Fibroblast of pulmonary artery (primary cell): ENCODE measurements at regions not wholly inside any gene's neighbourhood (a gene's known extent, or its start where the extent isn't known, plus 50 kb on each side); places are given as distances from the start of the nearest gene placed in this dataset.

ENCODE experiments used
- DNase-seq: peaks from one replicate; pipeline ENCODE4 v3.0.0-alpha.2; 2010; ENCODE audit warnings: low read depth
- H3K4me3 ChIP-seq: replicated peaks from 2 replicates; pipeline ENCODE4 v1.5.1; 2011; ENCODE audit warnings: low read depth, mild to moderate bottlenecking, control low read depth, low read length, moderate library complexity
- CTCF ChIP-seq: IDR thresholded peaks from 2 replicates; pipeline ENCODE4 v1.5.1; 2011; ENCODE audit warnings: mild to moderate bottlenecking, control low read depth, low read length, inconsistent platforms; ENCODE audit errors: missing control alignments

- no peak for DNase-seq
- no peak overlapping the region for H3K4me3 ChIP-seq
- TF ChIP-seq CTCF, result no peak
Observed at GRCh38 chr14:25843481-25844470, 754.1 kb downstream of the NOVA1 start.

DNA sequence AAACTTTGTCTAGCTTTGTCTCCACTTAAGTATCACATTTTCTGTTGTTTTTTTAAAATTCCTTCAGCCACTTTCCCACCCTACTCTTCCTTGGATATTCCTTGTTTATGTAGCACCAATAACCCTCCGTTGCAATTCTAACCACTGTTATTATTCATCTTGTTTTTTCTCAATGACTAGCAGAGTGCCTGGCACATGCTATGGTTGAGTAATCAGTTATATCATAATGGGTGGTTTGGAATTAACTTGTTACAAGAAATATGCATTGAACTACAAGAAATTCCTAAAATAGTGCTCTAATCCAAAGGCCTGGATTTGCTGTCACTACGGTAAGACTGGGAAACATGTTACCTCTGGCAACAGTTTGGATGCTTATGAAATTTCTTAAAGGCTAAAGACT lies 756.6 kb downstream of the NOVA1 start:
- DNase-seq, result no peak
- no peak overlapping the region for H3K4me3 ChIP-seq
- TF ChIP-seq CTCF, result no peak

DNA sequence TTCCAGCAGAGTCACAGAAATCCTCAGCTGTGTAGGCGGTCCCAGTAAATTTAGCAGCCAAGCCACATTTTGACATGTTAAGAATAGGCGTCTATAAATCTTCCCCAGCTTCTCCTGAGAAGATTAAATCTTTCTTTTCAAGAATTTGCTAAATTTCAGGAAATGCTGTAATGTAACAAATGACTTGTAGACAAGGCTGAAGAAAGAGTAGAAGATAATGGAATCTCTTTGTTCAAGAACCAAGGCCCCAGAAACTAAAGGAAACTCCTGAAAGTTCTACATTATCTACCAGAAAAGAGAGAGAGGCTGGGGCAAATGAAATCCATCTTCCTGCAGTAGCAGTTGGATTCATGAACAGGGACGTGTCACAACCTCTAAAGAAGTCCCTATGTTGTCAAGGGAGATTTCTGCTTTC lies 760.3 kb downstream of the NOVA1 start:
- no peak overlapping the region for H3K4me3 ChIP-seq
- no peak for DNase-seq
- no peak for TF ChIP-seq CTCF

GRCh38 chr14:25836636-25837035 lies 761.2 kb downstream of the NOVA1 start:
- no peak for TF ChIP-seq CTCF
- H3K4me3 ChIP-seq, result no peak overlapping the region
- no peak for DNase-seq

DNA sequence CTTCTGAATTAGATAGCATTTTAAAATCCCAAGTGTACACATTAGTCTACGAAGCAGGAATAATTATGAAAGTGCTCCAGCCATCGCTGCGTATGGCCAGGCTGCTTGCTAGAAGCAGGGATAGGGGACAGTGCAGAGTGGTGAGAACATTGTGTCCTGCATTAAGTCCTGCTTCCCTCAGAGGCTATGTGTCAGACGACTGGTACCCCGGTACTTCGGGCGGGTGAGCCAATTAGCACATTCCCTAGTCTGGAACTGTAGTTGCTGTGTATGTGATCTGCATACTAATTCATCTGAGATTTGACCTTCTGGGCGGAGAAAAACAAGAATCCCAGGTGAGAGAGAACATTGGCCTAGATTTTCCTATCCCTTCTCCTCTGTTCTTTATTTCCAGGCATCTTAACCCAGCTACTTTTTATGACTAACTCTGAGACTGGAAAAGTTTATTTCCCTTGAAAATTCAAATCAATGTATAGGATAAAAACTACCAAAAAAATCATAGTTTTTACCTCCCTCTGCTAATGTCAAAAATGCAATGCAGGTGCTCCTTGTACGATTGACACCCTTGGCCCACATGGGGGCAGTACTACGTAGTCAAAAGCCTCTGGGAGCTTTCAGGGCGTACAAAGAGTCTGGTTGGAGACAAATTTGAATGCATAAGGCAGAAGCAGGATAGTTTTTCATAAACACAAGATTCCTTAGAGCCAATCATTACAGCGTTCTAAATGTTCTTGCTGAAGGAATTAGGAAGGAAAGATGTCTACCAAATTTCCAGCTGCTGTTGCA lies 764.3 kb downstream of the NOVA1 start:
- TF ChIP-seq CTCF, result peak; percentile 72
- H3K4me3 ChIP-seq, result no peak overlapping the region
- DNase-seq, result peak; percentile 68

- H3K4me3 ChIP-seq, result no peak overlapping the region
- no peak for TF ChIP-seq CTCF
- peak; percentile 11 for DNase-seq
Observed at GRCh38 chr14:25832585-25832984, 765.2 kb downstream of the NOVA1 start.
